GM18508 (cell line): ENCODE measurements at regions not wholly inside any gene's neighbourhood (a gene's known extent, or its start where the extent isn't known, plus 50 kb on each side); places are given as distances from the start of the nearest gene placed in this dataset.

Experiments
- ATAC-seq: cut with Tn5 transposase; IDR thresholded peaks from one replicate; pipeline ENCODE4 v1.9.1; 2021; ENCODE audit warnings: moderate number of reproducible peaks; ENCODE audit not compliant: insufficient read depth, unreplicated experiment

GRCh38 chr3:76652524-76652923 lies 387.4 kb upstream of the ROBO2 start:
- no peak for ATAC-seq

GRCh38 chr3:76653640-76654251 lies 386.2 kb upstream of the ROBO2 start:
- ATAC-seq: no peak

- no peak for ATAC-seq
Measured at GRCh38 chr3:76656531-76657070, 383.3 kb upstream of the ROBO2 start.

GRCh38 chr3:76657909-76658308 lies 382.0 kb upstream of the ROBO2 start:
- ATAC-seq: no peak

GRCh38 chr3:76661527-76662250 lies 378.2 kb upstream of the ROBO2 start:
- no peak for ATAC-seq

GRCh38 chr3:76664816-76665215 lies 375.1 kb upstream of the ROBO2 start:
- no peak for ATAC-seq

- ATAC-seq: no peak
Measured at GRCh38 chr3:76668653-76669052, 371.2 kb upstream of the ROBO2 start.

- no peak for ATAC-seq
Measured at GRCh38 chr3:76669322-76669721, 370.6 kb upstream of the ROBO2 start.

GRCh38 chr3:76673171-76673570 lies 366.7 kb upstream of the ROBO2 start:
- no peak for ATAC-seq

GRCh38 chr3:76679541-76679940 lies 360.4 kb upstream of the ROBO2 start:
- ATAC-seq: no peak

GRCh38 chr3:76683256-76683655 lies 356.6 kb upstream of the ROBO2 start:
- ATAC-seq: no peak

GRCh38 chr3:76684946-76685345 lies 355.0 kb upstream of the ROBO2 start:
- no peak for ATAC-seq

- no peak for ATAC-seq
Measured at GRCh38 chr3:76685858-76686257, 354.0 kb upstream of the ROBO2 start.

- ATAC-seq: no peak
Measured at GRCh38 chr3:76687019-76687418, 352.9 kb upstream of the ROBO2 start.

- ATAC-seq: no peak
Measured at GRCh38 chr3:76694063-76694462, 345.8 kb upstream of the ROBO2 start.

GRCh38 chr3:76698136-76698706 lies 341.7 kb upstream of the ROBO2 start:
- no peak for ATAC-seq

- ATAC-seq: no peak
Measured at GRCh38 chr3:76699846-76700245, 340.1 kb upstream of the ROBO2 start.

GRCh38 chr3:76700323-76700722 lies 339.6 kb upstream of the ROBO2 start:
- no peak for ATAC-seq

- no peak for ATAC-seq
Measured at GRCh38 chr3:76702676-76703075, 337.2 kb upstream of the ROBO2 start.

GRCh38 chr3:76715426-76715825 lies 324.5 kb upstream of the ROBO2 start:
- no peak for ATAC-seq

- ATAC-seq: no peak
Measured at GRCh38 chr3:76723366-76723765, 316.5 kb upstream of the ROBO2 start.

GRCh38 chr3:76724075-76724474 lies 315.8 kb upstream of the ROBO2 start:
- ATAC-seq: no peak
